Vagina (tissue), 2 donors: ENCODE measurements at regions not wholly inside any gene's neighbourhood (a gene's known extent, or its start where the extent isn't known, plus 50 kb on each side); places are given as distances from the start of the nearest gene placed in this dataset.

Source experiments
- CTCF ChIP-seq, 3 experiments: fragments of 450-650 bp in 2 of 3; fragments of 200-600 bp in 1 of 3; sonication (generic) in 1 of 3; IDR thresholded peaks; one replicate each; pipeline ENCODE4 v1.5.1; 2017 to 2019; ENCODE audit warnings: antibody characterized with exemption in 3 of 3, mild to moderate bottlenecking in 2 of 3, moderate library complexity in 2 of 3
- POLR2AphosphoS5 ChIP-seq, 2 donors: sonication (generic); formaldehyde crosslinking; IDR thresholded peaks; one replicate each; pipeline ENCODE4 v1.9.0; 2017; ENCODE audit warnings: antibody characterized with exemption in 2 of 2, mild to moderate bottlenecking in 2 of 2, low read depth in 1 of 2; ENCODE audit not compliant: insufficient read depth in 1 of 2

GRCh38 chr2:129337076-129337475 is 642.4 kb upstream of the RAB6C start:
- TF ChIP-seq CTCF (IDR thresholded peaks at IDR 0.05) = no peak
- TF ChIP-seq POLR2AphosphoS5 (IDR thresholded peaks at IDR 0.05; ENCODE audit: insufficient read depth in 1 of 2, low read depth in 1 of 2) = no peak
